ENCODE measurements at regions not wholly inside any gene's neighbourhood (a gene's known extent, or its start where the extent isn't known, plus 50 kb on each side); places are given as distances from the start of the nearest gene placed in this dataset.

DNA sequence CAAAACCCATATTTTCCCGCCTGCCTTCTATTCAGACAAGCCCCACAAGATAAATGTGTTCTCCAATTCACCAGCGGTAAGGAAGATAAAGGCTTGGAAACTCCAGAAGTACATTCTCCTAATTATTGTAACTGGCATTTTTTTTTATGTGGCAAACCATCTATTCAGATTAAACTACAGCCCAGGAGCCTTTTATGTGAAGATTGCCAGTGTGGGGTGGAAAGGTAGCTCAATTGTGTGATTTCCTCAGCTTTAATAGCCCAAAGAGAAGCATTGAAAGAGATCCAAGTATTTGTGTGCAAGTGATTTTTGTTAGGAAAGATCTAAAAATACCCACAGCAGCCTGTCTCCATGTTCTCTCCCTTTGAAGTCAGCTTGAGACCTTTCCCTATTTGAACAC lies 451.4 kb upstream of the CCL2 start:
- ChIA-PET POLR2A (no interaction called here), CTCF (no interaction called here)
- DNase-seq: no peak
- intact Hi-C loops (cut with micrococcal nuclease): no loop called here
- TF ChIP-seq, protein P1, sequence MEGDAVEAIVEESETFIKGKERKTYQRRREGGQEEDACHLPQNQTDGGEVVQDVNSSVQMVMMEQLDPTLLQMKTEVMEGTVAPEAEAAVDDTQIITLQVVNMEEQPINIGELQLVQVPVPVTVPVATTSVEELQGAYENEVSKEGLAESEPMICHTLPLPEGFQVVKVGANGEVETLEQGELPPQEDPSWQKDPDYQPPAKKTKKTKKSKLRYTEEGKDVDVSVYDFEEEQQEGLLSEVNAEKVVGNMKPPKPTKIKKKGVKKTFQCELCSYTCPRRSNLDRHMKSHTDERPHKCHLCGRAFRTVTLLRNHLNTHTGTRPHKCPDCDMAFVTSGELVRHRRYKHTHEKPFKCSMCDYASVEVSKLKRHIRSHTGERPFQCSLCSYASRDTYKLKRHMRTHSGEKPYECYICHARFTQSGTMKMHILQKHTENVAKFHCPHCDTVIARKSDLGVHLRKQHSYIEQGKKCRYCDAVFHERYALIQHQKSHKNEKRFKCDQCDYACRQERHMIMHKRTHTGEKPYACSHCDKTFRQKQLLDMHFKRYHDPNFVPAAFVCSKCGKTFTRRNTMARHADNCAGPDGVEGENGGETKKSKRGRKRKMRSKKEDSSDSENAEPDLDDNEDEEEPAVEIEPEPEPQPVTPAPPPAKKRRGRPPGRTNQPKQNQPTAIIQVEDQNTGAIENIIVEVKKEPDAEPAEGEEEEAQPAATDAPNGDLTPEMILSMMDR (IDR thresholded peaks at IDR 0.05): no peak
- H3K27ac Mint-ChIP-seq: no peak overlapping the region
- no peaks in the 10 kb centered on the region for H3K36me3 Mint-ChIP-seq (ENCODE audit: low read depth)
- no peaks in the 10 kb centered on the region for H3K9me3 Mint-ChIP-seq
- no peaks in the 10 kb centered on the region for H3K4me1 Mint-ChIP-seq
- peaks cover 14% of the 10 kb centered on the region for H3K27me3 Mint-ChIP-seq
- ATAC-seq (ENCODE audit: low read depth): no peak
- no peak overlapping the region for H3K4me3 Mint-ChIP-seq

DNA sequence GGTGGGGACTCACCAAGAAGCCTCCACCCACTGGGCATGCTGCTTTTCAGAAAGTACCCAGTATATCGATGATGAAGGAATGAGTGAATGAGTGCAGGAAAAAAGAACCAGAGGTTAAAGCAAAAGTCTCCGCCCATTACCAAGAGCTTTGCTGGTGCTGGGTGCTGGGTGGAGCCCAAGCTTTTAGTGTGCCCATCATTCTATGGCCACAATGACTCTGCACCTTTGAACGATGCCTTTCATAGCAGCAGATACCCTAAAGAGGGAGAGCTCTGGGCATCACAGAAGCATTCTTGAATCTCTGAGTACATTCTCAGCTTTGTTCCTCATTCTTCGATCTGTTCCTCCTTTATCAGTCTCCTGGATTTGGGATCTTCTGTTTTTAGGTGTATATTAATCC lies 450.7 kb upstream of the CCL2 start:
- DNase-seq (no peak), ATAC-seq (ENCODE audit: low read depth) (no peak)
- Mint-ChIP-seq H3K4me1 (no peaks in the 10 kb centered on the region), H3K36me3 (ENCODE audit: low read depth) (no peaks in the 10 kb centered on the region), H3K27me3 (peaks cover 12% of the 10 kb centered on the region), H3K9me3 (no peaks in the 10 kb centered on the region), H3K4me3 (no peak overlapping the region), H3K27ac (no peak overlapping the region)
- intact Hi-C loops (cut with micrococcal nuclease): no loop called here
- ChIA-PET CTCF (no interaction called here), POLR2A (no interaction called here)
- TF ChIP-seq, protein P1 (IDR thresholded peaks at IDR 0.05): no peak

DNA sequence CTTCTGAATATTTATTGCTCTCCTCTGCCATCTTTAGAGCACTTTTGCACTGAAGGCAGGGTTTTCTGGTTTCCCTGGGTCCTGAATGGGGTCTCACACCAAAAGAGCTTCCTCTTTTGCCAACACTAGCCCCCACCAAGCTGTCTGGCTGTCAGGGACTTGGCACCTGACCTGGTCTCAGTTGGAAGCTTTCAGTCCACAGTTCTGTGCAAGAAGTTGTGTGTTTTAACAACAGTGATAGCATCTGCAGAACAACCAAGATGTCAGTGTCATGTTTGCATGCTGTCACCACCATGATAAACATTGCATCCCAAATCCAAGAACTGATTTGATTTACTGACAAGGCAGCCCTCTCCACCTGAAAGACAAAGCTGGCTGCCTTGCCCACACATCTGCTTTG lies 448.5 kb upstream of the CCL2 start:
- ChIA-PET CTCF (no interaction called here), POLR2A (no interaction called here)
- no peaks in the 10 kb centered on the region for H3K9me3 Mint-ChIP-seq
- no peak for ATAC-seq (ENCODE audit: low read depth)
- H3K36me3 Mint-ChIP-seq (ENCODE audit: low read depth): no peaks in the 10 kb centered on the region
- TF ChIP-seq, protein P1 (IDR thresholded peaks at IDR 0.05): no peak
- no peaks in the 10 kb centered on the region for H3K4me1 Mint-ChIP-seq
- DNase-seq: no peak
- H3K27me3 Mint-ChIP-seq: peaks cover 11% of the 10 kb centered on the region
- intact Hi-C loops (cut with micrococcal nuclease): no loop called here
- no peak overlapping the region for H3K4me3 Mint-ChIP-seq
- no peak overlapping the region for H3K27ac Mint-ChIP-seq

DNA sequence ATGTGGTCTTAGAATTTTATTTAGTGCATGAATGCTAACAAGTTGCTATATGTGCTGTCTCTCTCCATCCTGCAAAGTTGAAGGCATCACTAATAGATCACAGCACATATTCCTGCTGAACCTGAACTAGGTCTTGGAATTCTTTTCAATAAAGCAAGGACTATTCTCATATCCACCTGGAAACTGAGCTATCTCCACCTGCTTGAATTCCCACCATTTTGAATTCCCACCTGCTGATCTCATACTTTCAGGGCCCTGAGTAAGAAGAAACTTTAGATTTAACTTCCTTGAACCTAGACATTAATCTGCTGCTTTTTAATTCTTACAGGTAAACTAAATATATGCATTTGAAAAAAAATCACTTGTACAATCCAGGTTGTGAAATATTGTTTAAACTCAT lies 445.3 kb upstream of the CCL2 start:
- DNase-seq (no peak), ATAC-seq (ENCODE audit: low read depth) (no peak)
- Mint-ChIP-seq H3K27me3 (peaks cover 8% of the 10 kb centered on the region), H3K36me3 (ENCODE audit: low read depth) (no peaks in the 10 kb centered on the region), H3K9me3 (no peaks in the 10 kb centered on the region), H3K4me1 (no peaks in the 10 kb centered on the region), H3K27ac (no peak overlapping the region), H3K4me3 (no peak overlapping the region)
- TF ChIP-seq, protein P1 (IDR thresholded peaks at IDR 0.05): no peak
- intact Hi-C loops (cut with micrococcal nuclease): no loop called here
- POLR2A ChIA-PET: no interaction called here
- CTCF ChIA-PET: no interaction called here

DNA sequence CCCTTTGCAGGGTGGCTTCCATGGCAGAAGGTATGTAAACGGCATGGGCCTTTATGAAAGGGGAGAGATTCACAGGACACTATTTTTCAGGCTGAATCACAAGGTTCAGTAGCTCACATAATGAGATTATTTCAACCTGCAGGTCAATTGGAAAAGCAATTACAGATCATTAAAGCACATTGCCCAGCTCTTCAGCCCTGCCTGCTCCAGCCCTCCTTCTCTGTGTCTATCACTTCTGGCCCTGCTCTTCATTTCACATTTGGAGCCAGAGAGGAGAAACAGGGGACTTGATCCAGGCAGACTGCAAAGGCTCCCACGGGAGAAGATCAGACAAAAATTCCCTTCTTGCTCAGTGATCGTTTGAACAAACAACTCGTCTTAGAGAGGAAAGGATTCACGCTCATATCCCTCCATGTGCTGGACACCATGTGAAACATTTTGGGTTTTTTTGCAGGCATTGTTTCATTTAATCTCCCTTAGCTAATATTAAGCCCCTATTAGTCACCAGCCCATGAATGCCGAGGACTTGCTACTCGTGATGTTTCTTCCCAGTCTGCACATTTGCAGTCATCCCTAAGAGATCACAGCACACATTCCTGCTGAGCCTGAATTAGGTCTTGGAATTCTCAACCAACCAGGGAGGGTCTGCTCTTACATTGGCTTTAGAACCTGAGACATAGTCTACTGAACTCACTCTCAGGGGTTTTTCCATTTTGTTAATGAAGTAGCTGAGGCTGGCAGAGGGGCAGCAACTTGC lies 443.9 kb upstream of the CCL2 start:
- no peaks in the 10 kb centered on the region for H3K4me1 Mint-ChIP-seq
- H3K36me3 Mint-ChIP-seq (ENCODE audit: low read depth): no peaks in the 10 kb centered on the region
- POLR2A ChIA-PET: no interaction called here
- no peak for ATAC-seq (ENCODE audit: low read depth)
- no peak overlapping the region for H3K4me3 Mint-ChIP-seq
- TF ChIP-seq, protein P1 (IDR thresholded peaks at IDR 0.05): no peak
- no peaks in the 10 kb centered on the region for H3K9me3 Mint-ChIP-seq
- CTCF ChIA-PET: no interaction called here
- H3K27ac Mint-ChIP-seq: no peak overlapping the region
- DNase-seq: no peak
- intact Hi-C loops (cut with micrococcal nuclease): no loop called here
- peaks cover 3% of the 10 kb centered on the region for H3K27me3 Mint-ChIP-seq

Measured in activated B cell treated with CpG ODN at 0.5 μM for 24 hours (primary cell).